GM21786 (cell line): ENCODE measurements at regions not wholly inside any gene's neighbourhood (a gene's known extent, or its start where the extent isn't known, plus 50 kb on each side); places are given as distances from the start of the nearest gene placed in this dataset.

Source experiments
- ATAC-seq: cut with Tn5 transposase; IDR thresholded peaks from one replicate; pipeline ENCODE4 v1.9.1; 2021; ENCODE audit not compliant: unreplicated experiment

- no peak for ATAC-seq
Measured at GRCh38 chr16:86052115-86052670, 153.2 kb downstream of the IRF8 start.

DNA sequence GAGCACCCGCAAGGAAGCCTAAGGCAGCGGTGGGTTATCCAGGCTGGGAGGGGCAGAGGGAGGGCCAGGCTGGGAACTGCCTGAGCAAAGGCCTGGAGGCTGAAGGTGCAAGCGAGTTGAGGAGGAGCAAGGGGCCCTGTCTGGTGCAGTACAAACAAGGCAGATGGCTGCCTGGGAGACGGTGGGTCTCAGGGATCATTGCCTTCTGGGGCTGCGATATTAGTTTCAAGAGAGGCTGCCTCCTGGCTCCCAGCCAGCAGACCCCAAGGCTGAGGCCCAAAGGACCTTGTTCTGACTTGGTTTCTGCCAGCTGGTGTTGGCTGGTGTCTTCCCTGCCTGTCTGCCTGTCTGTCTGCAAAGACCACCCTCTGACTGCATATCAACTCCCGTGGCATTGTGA lies 154.0 kb downstream of the IRF8 start:
- ATAC-seq: no peak

- no peak for ATAC-seq
Measured at GRCh38 chr16:86059253-86060171, 160.6 kb downstream of the IRF8 start.

DNA sequence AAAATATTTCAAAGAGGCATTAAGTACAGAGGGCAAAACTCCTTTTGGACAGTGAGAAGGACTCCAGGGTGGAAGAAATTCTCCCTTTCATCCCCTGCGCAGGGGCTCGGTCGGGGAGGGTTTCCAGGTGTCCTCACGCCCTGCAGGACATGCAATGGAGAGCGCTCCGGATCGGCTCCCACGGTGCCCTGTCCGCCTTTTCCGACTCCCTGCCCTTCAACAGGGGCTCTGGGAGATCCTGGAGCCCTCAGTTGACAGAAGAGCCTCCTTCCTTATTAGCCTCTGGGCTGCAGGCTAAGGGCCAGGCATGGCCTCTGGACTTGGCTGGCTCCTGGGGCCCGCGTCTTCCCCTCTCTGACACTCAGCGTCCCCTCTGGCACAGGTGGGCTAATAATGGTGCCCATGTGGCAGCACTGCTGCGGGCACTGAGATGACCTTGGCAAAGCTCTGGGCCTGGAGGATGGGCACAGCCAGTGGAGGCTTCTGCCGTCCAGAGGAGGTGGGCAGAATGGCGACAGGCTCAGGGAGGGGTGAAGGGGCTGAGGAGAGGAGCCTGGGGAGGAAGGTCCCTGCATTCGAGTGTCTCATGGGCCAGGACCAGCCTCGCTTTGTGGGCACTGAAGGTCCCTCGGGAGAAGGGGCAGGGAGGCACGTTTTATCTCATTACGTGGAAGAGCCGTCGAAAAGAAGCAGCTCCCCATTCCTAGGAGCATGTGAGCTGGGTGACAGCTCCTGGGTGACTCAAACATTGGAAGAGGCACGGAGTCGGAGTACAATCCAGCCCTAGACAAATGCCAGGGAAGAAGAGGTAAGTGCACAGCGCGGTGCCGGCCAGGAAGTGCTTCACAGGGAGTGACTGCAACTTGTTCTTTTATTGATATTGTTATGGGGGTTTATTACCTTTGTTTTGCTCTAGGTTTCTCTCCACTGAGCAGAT lies 161.7 kb downstream of the IRF8 start:
- no peak for ATAC-seq

- ATAC-seq: no peak
Measured at GRCh38 chr16:86061318-86061695, 162.3 kb downstream of the IRF8 start.

DNA sequence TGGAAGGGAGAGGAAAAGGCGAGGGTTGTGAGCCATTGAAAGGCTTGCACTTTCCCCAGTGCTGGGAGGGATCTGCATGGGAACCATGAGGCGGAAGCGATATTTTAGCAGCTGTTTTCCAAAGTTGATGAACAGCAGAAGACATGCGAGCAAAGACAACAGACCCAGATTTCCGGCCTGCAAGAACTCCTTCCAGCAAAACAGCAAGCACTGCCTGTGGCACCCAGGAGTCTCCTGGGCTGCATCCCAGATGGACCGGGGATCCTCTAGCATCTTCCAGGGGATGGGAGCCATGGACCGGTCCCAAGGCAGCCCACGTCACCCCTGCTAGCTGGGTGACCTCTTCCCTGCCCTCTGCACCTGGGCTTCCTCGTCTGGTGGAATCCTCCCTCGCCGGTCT lies 162.8 kb downstream of the IRF8 start:
- ATAC-seq: no peak

GRCh38 chr16:86062271-86062965 lies 163.5 kb downstream of the IRF8 start:
- ATAC-seq: no peak

DNA sequence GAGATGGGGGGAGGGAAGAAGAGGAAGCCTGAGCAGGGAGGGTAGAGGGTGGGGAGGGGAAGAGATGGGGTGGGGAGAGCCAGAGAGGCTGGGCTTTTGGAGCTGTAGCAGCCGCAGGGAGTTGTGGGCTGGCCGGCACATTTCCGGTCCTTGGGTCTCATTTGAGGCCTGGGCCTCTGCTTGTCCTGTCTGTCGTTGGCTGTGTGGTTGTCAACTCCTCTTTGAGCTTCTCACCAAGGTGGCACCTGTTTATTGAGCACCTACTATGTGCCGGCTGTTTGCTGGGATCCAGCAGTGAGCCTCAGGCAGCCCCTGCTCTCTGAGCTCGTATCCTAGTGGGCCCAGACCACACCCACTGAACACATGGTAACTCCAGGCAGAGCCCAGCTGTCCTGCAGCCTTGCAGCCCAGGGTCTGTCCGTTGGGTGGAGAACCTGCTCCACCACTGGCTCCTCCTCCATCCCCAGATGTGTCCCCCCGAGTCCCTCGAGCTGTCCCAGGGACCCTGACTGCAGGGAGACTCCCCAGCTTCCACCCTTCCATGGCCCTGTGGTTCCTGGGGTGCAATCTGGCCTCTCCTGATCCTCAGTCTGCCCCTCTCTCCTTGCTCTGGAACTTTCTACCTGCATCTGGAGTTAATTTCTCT lies 164.9 kb downstream of the IRF8 start:
- no peak for ATAC-seq

GRCh38 chr16:86064431-86065250 lies 165.7 kb downstream of the IRF8 start:
- no peak for ATAC-seq

DNA sequence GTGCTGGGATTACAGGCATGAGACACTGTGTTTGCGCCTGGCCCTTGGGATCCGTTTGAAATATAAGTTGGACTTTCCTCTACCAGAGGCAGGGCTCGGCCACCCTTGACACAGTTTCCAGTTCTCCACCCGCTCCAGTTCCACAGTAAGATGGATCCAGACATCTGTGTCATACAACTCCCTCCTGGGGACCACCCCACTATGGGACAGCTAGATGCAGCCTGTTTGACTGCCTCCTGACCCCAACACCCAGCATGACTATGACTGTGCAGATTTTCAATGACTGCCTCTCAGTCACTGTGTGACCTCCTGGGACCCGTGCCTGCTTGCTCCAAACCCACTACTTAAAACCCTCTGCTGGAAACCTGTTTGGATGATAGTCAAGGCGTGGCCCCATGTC lies 166.7 kb downstream of the IRF8 start:
- ATAC-seq: no peak

DNA sequence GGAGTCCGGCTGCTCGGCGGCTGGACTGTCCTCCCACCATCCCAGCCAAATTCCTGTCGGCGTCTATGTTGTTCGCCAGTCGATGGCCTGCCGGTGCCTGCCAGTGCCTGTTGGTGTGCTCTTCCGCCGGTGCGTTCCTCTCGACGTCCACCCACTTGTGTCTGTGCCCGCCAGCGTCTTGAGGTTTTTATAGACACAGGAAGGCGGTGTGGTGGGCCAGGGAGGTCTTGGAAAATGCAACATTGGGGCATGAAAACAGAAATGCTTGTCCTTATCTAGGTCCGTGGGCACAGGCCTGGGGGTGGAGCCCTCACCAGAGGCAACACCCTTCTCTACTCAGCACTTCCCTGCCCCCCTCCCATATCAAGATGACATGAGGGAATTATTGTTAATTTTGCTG lies 167.8 kb downstream of the IRF8 start:
- no peak for ATAC-seq

GRCh38 chr16:86067516-86067915 lies 168.6 kb downstream of the IRF8 start:
- ATAC-seq: no peak

DNA sequence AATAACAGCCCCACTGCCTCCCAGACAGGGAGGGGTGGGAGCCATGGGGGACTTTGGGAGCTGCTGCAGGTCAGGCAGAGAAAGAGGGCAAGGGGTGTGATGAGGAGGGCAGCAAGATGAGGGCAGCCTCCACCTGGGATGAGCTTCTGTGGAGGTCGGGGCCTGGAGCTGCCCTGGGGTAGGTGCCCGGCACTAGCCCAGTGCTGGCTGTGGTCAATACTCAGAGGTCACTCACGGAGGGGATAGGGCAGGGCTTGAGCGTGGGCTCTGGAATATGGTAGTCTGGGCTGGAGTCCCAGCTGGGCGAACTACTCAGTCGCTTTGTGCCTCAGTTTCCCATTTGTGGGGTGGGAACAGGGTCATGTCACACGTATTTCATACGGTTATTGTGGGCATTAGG lies 169.0 kb downstream of the IRF8 start:
- ATAC-seq: no peak

GRCh38 chr16:86068722-86069121 lies 169.8 kb downstream of the IRF8 start:
- ATAC-seq: no peak

DNA sequence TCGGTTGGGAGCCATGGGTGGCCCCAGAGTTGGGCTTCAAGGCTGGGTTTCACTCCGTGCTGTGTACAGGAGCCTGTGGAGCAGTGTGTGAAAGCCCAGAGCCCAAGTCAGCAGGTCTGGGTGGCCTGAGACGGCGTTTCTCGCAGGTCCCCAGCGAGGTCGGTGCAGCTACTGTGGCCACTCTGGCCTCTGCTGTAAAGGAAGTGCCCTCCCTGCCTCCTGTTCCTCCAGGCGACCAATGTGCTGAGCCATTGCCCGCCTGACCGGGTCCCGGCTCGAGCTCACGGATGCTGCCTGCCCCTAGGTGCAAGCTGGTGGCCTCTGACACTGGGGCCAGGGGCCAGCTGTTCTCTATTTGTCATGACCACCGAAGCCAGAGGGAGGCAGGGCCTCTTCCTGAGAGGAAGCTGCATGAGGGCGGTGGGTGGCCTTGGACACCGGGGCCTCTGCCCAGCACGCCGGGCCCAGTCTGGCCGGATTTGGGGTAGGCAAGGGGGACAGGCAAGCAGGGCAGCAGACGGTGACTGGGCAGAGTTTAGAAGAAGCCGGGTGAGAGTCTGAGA lies 170.9 kb downstream of the IRF8 start:
- no peak for ATAC-seq

- no peak for ATAC-seq
Measured at GRCh38 chr16:86070484-86070883, 171.5 kb downstream of the IRF8 start.

GRCh38 chr16:86070971-86071370 lies 172.0 kb downstream of the IRF8 start:
- ATAC-seq: no peak

GRCh38 chr16:86071611-86072240 lies 172.8 kb downstream of the IRF8 start:
- ATAC-seq: no peak
